Lower lobe of right lung (tissue), 2 donors: ENCODE measurements at regions not wholly inside any gene's neighbourhood (a gene's known extent, or its start where the extent isn't known, plus 50 kb on each side); places are given as distances from the start of the nearest gene placed in this dataset.

Experiments used
- ATAC-seq, 2 donors: fragments of 200-7000 bp; cut with Tn5 transposase; one replicate each; pipeline ENCODE4 v1.9.1; 2020 to 2022; ENCODE audit warnings: mild to moderate bottlenecking in 2 of 2, moderate library complexity in 2 of 2
- DNase-seq: peaks from one replicate; pipeline ENCODE4 v3.0.0-alpha.2; 2020
- H3K27ac ChIP-seq: fragments of 200-600 bp; one replicate; pipeline ENCODE4 v1.8.0; 2022
- H3K27me3 ChIP-seq: fragments of 200-600 bp; one replicate; pipeline ENCODE4 v1.8.0; 2022; ENCODE audit warnings: low read depth
- H3K36me3 ChIP-seq: fragments of 200-600 bp; one replicate; pipeline ENCODE4 v1.8.0; 2022; ENCODE audit warnings: mild to moderate bottlenecking
- H3K4me1 ChIP-seq: fragments of 200-600 bp; one replicate; pipeline ENCODE4 v1.8.0; 2022
- H3K4me3 ChIP-seq: fragments of 200-600 bp; one replicate; pipeline ENCODE4 v1.8.0; 2022; ENCODE audit warnings: mild to moderate bottlenecking
- H3K9me3 ChIP-seq: fragments of 200-600 bp; one replicate; pipeline ENCODE4 v1.8.0; 2022
- CTCF ChIP-seq: fragments of 200-600 bp; IDR thresholded peaks from one replicate; pipeline ENCODE4 v1.8.0; 2022; ENCODE audit warnings: antibody characterized with exemption, mild to moderate bottlenecking
- intact Hi-C: fragments of 100-400 bp; cut with DNase I; formaldehyde crosslinking; loops from one replicate; pipeline ENCODE4 v1.11.0; 2022
- donor health status: DM: no; HTN: yes; CAD: no; lungs with severe emphysema.

DNA sequence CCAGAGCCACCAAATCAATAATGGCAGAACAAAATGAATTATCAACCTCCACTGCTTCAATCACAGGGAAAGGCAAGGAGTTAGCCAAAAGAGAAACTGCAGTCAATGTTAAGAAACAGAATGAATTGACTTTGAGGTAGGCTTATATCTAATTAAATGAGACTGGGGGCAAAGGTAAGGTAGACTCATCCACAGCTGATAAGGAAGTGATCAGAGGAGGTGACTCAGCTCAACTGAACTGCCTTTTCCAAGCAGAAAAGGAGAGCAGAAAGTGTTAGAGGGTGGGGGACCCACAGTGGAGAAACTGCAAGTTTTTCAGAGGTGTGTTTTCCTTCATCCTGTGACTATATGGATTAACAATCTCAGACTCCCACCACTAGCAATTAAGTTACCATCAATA lies 345.8 kb upstream of the PPARGC1A start:
- Histone ChIP-seq H3K4me3 (no peak overlapping the region), H3K27me3 (no peaks in the 10 kb centered on the region), H3K4me1 (no peaks in the 10 kb centered on the region), H3K36me3 (no peaks in the 10 kb centered on the region), H3K27ac (no peak overlapping the region), H3K9me3 (no peaks in the 10 kb centered on the region)
- ATAC-seq (no peak), DNase-seq (no peak)
- intact Hi-C loops = no loop called here
- no peak for TF ChIP-seq CTCF

DNA sequence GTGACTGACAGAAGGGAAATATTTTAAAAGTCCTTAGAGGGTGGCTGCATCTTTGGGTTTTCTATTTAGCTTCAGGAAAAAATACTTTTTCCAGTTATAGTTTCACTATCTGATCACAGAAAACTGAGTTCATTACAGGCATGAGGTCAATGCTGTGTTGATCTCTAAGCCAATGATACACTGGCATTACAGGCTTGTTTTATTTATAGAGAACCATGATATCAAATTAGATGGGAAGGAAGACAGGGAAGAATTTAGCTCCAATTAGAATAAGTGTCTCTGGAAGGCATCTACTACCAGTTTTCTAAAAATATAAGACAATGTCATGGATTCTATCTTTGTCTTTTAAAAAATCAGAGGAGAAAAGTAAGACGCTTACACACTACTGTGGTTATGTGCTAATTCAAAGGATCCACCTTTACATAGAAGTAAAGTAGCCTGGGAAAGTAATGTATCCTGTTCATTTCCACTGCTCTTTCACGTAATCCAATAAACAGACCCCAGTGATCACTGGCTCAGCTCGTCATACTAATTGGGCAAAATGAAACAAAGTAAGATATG lies 344.5 kb upstream of the PPARGC1A start:
- no peaks in the 10 kb centered on the region for H3K9me3 ChIP-seq
- H3K27me3 ChIP-seq = no peaks in the 10 kb centered on the region
- H3K4me3 ChIP-seq = no peak overlapping the region
- ATAC-seq = no peak
- no peak for DNase-seq
- no peak overlapping the region for H3K27ac ChIP-seq
- intact Hi-C loops = no loop called here
- TF ChIP-seq CTCF = no peak
- no peaks in the 10 kb centered on the region for H3K36me3 ChIP-seq
- no peaks in the 10 kb centered on the region for H3K4me1 ChIP-seq

DNA sequence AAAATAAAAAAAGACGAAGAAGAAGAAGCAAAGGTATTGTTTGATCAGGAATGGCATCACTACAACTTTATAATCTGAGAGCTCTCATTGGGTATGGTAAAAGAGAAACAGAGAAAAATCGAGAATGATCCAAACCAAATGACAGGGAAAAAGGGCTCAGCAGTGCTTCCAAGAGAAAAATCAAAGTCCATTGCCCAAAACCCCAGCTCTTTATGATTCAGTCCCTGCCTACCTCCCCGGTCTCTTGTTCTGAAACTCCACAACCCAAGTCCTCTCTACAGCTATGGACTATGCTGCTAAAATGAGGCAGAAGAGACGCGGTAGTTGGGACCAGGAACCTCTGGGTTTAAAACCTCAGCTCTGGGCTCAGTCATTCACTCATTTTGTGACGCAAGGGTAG lies 341.1 kb upstream of the PPARGC1A start:
- no peak for DNase-seq
- ATAC-seq = no peak

GRCh38 chr4:24229978-24230377 lies 340.1 kb upstream of the PPARGC1A start:
- H3K9me3 ChIP-seq = no peaks in the 10 kb centered on the region
- intact Hi-C loops = no loop called here
- H3K4me3 ChIP-seq = no peak overlapping the region
- H3K36me3 ChIP-seq = no peaks in the 10 kb centered on the region
- H3K4me1 ChIP-seq = no peaks in the 10 kb centered on the region
- H3K27ac ChIP-seq = no peak overlapping the region
- DNase-seq = no peak
- no peak for TF ChIP-seq CTCF
- no peak for ATAC-seq
- H3K27me3 ChIP-seq = no peaks in the 10 kb centered on the region

More for the DNA sequence above, 341.1 kb upstream of the PPARGC1A start:
- intact Hi-C loops = no loop called here
- Histone ChIP-seq H3K9me3 (no peaks in the 10 kb centered on the region), H3K27me3 (no peaks in the 10 kb centered on the region), H3K27ac (no peak overlapping the region), H3K4me3 (no peak overlapping the region), H3K4me1 (no peaks in the 10 kb centered on the region), H3K36me3 (no peaks in the 10 kb centered on the region)
- no peak for TF ChIP-seq CTCF

DNA sequence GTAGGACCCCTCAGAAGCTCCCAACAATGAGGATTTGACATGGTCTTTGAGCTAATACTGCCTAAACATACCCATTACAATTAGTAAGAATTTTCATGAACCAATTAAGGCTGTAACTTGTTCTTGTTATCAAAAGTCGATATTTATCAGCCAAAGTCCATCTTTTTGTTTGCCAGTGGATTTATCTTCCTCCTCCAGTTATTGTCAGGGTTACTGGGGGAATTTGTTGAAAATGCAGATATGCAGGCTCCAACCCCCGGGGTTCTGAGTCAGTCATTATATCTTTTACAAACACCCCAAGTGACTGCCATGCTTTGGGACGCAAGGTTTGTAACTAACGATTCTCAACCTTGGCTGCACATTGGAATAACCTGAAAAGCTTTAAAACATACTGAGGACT lies 338.8 kb upstream of the PPARGC1A start:
- no peak overlapping the region for H3K4me3 ChIP-seq
- H3K27me3 ChIP-seq = no peaks in the 10 kb centered on the region
- ATAC-seq (no peak), DNase-seq (no peak)
- H3K9me3 ChIP-seq = no peaks in the 10 kb centered on the region
- H3K27ac ChIP-seq = no peak overlapping the region
- no peaks in the 10 kb centered on the region for H3K4me1 ChIP-seq
- no peaks in the 10 kb centered on the region for H3K36me3 ChIP-seq
- TF ChIP-seq CTCF = no peak
- intact Hi-C loops = no loop called here

- Histone ChIP-seq H3K27ac (no peak overlapping the region), H3K4me1 (no peaks in the 10 kb centered on the region), H3K4me3 (no peak overlapping the region), H3K36me3 (no peaks in the 10 kb centered on the region), H3K27me3 (no peaks in the 10 kb centered on the region), H3K9me3 (no peaks in the 10 kb centered on the region)
- no peak for TF ChIP-seq CTCF
- no peak for DNase-seq
- ATAC-seq = no peak
- intact Hi-C loops = no loop called here
Observed at GRCh38 chr4:24226667-24227066, 336.8 kb upstream of the PPARGC1A start.
